ENCODE measurements at regions not wholly inside any gene's neighbourhood (a gene's known extent, or its start where the extent isn't known, plus 50 kb on each side); places are given as distances from the start of the nearest gene placed in this dataset.

- TF ChIP-seq CTCF (optimal IDR thresholded peaks at IDR 0.05 in 1 of 3, IDR thresholded peaks at IDR 0.05 in 1 of 3, conservative IDR thresholded peaks at IDR 0.05 in 1 of 3; ENCODE audit: extremely low read depth in 1 of 3, insufficient read depth in 2 of 3, low read length in 3 of 3) (no peak), EZH2 (IDR thresholded peaks at IDR 0.05; ENCODE audit: low read length) (no peak)
These were observed 134.5 kb downstream of the CNTN3 start for GRCh38 chr3:74479915-74480314.
